SJCRH30 (cell line): ENCODE measurements at regions not wholly inside any gene's neighbourhood (a gene's known extent, or its start where the extent isn't known, plus 50 kb on each side); places are given as distances from the start of the nearest gene placed in this dataset.

Experiments
- DNase-seq, 2 experiments: peaks; one replicate each; pipeline ENCODE4 v3.0.0-alpha.2; 2015 to 2020
- H3K27ac ChIP-seq: fragments of 250-450 bp; sonication (Bioruptor Pico); 2 replicates; pipeline ENCODE4 v1.5.1; 2020; ENCODE audit warnings: mild to moderate bottlenecking, moderate library complexity
- H3K27me3 ChIP-seq: fragments of 250-450 bp; sonication (Bioruptor Pico); 2 replicates; pipeline ENCODE4 v1.5.1; 2020; ENCODE audit warnings: mild to moderate bottlenecking, moderate library complexity
- H3K36me3 ChIP-seq: fragments of 250-450 bp; sonication (Bioruptor Pico); 2 replicates; pipeline ENCODE4 v1.5.1; 2020; ENCODE audit warnings: mild to moderate bottlenecking, moderate library complexity
- H3K4me1 ChIP-seq: fragments of 250-450 bp; sonication (Bioruptor Pico); 2 replicates; pipeline ENCODE4 v1.5.1; 2020; ENCODE audit warnings: mild to moderate bottlenecking, moderate library complexity
- H3K4me3 ChIP-seq: fragments of 250-450 bp; sonication (Bioruptor Pico); 2 replicates; pipeline ENCODE4 v1.5.1; 2020; ENCODE audit warnings: mild to moderate bottlenecking, moderate library complexity
- H3K9me3 ChIP-seq: fragments of 250-450 bp; sonication (Bioruptor Pico); replicated peaks from 2 replicates; pipeline ENCODE4 v1.5.1; 2020; ENCODE audit warnings: mild to moderate bottlenecking, moderate library complexity

DNA sequence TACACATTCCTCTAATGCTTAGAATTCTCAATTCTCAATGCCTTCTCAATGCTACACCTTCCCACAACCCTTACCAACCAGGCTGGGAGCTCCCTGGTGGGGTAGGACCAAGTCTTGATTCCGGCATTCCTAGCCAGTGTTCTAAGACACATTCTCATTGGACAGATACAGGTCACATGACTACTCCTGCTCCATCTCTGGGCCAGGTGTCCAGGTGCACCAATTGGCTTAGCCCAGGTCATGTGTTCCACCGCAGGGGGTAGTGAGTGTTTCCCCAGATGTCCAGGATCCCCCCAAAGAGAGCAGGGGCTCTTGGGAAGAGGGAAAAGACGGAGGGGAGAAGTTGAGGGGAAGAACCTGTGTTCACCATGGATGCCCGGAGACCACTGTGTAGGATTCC lies 58.7 kb upstream of the MLN start:
- Histone ChIP-seq H3K36me3 (no peaks in the 10 kb centered on the region), H3K4me1 (peaks cover 3% of the 10 kb centered on the region; the same call in 1 of the 2 replicates), H3K9me3 (no peaks in the 10 kb centered on the region), H3K4me3 (no peak overlapping the region), H3K27me3 (no peaks in the 10 kb centered on the region), H3K27ac (no peak overlapping the region)
- DNase-seq: no peak

DNA sequence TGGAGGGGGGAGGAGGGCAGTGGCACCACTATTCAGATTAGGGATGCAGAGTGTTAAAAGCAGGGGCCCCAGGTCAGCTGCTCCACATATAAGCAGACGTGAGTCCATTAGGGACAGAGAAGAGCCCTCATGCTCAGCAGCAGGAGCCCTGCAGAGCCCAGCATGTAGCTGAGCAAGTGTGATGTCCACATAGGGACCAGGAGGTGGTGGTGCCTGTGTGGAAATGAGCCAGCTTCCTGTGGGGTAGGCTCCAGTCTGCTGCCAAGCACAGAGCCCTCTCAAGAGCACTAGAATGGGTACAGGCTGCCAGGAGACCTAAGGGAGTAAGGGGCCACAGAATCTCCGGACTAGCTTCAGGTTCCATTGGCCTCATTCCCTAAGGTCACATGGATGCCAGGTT lies 57.9 kb upstream of the MLN start:
- Histone ChIP-seq H3K27ac (no peak overlapping the region), H3K4me1 (peaks cover 3% of the 10 kb centered on the region; the same call in 1 of the 2 replicates), H3K36me3 (no peaks in the 10 kb centered on the region), H3K4me3 (no peak overlapping the region), H3K27me3 (no peaks in the 10 kb centered on the region; the same call in 1 of the 2 replicates), H3K9me3 (no peaks in the 10 kb centered on the region)
- no peak for DNase-seq

DNA sequence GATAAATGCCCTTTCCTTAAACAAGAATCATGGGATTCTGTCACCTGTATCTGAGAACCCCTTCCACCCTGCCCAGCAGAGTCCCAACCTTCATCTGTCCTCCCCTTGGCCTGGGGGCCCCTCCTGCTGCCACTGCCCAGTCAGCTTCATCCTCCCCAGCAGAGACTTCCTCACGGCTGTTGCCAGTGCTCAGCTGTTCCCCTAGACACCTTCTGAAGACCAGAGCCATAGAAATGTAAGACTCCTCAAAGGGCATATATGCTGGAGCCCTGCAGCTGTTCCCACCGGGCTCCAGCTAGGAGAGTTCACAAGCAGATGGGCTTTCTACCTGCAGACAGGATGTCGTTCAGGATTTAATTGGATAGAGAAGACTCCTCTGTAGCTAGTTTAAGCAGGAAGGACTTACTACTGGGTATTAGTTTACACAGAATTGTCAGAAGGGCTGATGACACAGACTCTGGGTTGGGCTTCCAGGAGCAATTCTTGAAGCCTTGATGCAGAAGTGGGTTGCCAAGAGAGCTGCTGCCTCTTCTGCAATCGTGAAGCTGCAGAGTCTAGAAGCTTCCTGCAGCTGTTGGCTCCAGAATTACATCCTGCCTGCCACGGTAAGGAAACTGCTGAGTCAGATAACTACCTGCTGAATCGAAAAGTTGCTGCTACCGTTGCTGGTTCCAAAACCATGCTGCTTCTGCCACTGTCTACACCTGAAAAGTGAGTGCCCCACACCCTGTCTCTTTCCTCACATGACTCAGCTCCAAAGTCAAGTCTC lies 57.1 kb upstream of the MLN start:
- DNase-seq: peak; percentile 35 to 51
- H3K4me1 ChIP-seq: peaks cover 3% of the 10 kb centered on the region; the same call in 1 of the 2 replicates
- H3K36me3 ChIP-seq: no peaks in the 10 kb centered on the region
- H3K27ac ChIP-seq: no peak overlapping the region
- H3K9me3 ChIP-seq: no peaks in the 10 kb centered on the region
- H3K4me3 ChIP-seq: no peak overlapping the region
- H3K27me3 ChIP-seq: peaks cover 5% of the 10 kb centered on the region; the same call in 1 of the 2 replicates

DNA sequence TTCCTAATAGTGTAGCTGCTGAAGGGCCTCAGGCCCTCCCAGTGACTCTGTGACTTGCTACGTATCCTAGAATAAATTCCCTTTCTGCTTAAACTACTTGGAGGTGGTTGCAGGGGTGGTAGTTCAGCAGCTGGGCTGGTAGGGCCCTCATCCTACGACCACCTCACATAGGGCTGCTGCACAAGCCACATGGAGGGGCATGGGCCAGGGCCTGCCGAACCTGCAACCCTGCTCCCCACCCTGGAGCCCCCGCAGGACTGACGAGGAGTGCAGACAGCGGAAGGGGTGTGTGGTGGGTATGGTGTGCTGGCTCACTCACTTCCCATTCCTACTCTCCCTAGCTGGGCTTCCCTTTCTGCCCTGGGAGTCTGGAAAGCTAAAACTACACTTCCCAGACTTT lies 56.2 kb upstream of the MLN start:
- H3K9me3 ChIP-seq: no peaks in the 10 kb centered on the region
- H3K27me3 ChIP-seq: peaks cover 14% of the 10 kb centered on the region
- peaks cover 6% of the 10 kb centered on the region; the same call in 1 of the 2 replicates for H3K4me1 ChIP-seq
- no peak for DNase-seq
- H3K36me3 ChIP-seq: no peaks in the 10 kb centered on the region
- no peak overlapping the region for H3K27ac ChIP-seq
- H3K4me3 ChIP-seq: no peak overlapping the region

DNA sequence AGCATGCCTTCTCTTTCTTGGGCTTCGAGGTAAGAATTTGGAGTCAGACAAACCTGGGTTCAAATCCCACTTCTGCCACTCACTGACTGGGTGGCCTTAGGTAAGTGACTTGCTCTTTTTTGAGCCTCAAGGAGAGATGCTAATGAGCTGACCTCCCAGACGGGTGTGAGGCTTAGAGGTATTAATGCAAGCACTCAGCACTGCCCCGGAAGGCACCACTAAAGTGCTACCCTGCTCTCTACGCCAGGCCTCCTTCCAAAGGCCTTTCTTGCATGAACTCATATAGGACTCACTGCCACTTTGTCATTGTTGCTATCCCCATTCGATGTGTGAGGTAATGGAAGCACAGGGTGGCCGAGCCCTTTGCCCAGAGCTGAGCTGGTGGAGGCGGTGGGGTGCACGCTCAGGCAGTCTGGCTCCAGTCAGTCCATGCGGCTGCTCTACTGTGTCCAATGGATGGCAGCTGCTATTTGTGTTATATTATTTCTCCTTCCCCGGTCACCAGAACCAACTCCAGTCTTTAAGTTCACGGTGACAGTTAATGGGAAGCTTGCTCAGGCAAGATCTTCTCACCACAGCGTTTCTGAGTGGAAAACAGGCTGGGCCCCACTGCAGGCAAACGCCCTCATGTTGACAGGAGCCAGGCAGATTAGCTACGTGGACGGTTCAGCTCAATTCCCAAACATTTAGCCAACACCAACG lies 55.2 kb upstream of the MLN start:
- peaks cover 15% of the 10 kb centered on the region for H3K4me1 ChIP-seq

DNA sequence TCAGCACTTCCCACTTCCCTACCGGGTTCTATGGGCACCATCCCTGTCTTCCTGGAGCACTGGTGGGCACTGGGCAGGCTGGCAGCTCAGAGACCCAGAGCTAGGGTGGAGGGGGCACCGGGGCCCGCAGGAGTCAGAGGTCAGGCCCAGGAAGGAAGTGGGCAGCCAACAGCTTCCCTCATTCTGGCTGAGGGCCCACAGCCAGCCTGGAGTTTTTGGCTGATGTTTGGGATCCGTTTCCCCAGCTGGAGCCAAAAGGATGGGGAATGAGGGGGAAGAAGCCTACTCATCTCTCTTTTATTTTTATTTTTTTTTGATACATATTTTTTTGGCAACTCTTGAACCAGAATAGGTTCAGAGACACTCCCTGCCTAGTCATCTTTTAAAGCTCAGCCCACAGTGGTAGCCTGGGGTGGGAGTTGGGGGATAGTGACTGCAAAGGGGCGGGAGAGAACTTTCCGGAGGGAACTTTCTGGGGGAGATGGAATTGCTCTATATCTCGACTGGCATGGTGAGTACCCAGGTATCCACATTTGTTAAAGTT lies 54.2 kb upstream of the MLN start:
- no peaks in the 10 kb centered on the region for H3K9me3 ChIP-seq
- no peak for DNase-seq
- H3K27ac ChIP-seq: no peak overlapping the region
- peaks cover 22% of the 10 kb centered on the region for H3K27me3 ChIP-seq
- no peaks in the 10 kb centered on the region for H3K36me3 ChIP-seq
- H3K4me1 ChIP-seq: peaks cover 15% of the 10 kb centered on the region
- H3K4me3 ChIP-seq: no peak overlapping the region

More for the DNA sequence above, 55.2 kb upstream of the MLN start:
- H3K36me3 ChIP-seq: no peaks in the 10 kb centered on the region
- DNase-seq: no peak
- H3K4me3 ChIP-seq: no peak overlapping the region
- H3K27ac ChIP-seq: no peak overlapping the region
- peaks cover 17% of the 10 kb centered on the region for H3K27me3 ChIP-seq
- H3K9me3 ChIP-seq: no peaks in the 10 kb centered on the region

DNA sequence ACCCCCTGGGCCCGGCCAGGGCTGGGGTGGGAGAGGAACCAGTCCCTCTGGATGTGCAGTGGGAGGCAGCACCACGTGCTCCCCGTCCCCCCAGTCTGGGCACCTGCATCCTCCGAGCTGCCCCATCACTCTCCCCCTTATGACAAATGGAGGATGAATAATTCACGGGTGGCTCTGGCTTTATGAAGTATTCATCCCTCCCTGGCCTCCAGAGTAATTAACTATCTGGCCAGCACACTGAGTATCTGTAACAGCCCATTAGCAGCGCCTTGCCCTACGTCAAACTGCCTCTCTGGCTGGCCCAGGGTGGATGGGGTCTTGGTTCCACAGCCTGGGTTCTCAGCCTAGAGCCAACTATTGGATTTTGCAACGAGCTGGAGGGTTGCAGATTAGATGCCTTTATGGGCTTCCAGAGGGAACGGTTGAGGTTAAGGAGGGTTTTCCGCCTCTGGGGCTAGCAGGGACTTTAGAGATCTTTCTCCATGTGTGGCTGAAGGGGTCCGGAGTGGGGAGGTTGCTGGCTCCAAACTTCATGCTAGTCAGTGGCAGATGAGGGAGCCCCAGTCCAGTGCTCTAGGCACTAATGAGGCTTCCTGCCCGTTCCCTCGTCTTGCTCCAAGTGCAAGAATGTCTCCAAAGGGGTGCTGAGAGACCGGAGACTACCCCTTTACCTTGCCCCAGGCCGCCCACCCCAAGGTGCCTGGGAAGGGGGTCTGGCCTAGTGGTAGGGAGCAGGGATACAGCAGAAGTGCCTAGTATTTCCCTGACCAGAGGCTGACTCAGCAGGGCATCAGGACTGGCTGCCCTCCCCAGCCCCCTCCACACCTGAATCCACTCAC lies 53.5 kb upstream of the MLN start:
- DNase-seq: no peak
- H3K4me1 ChIP-seq: peaks cover 15% of the 10 kb centered on the region
- no peaks in the 10 kb centered on the region for H3K9me3 ChIP-seq
- no peaks in the 10 kb centered on the region for H3K36me3 ChIP-seq
- peaks cover 22% of the 10 kb centered on the region for H3K27me3 ChIP-seq
- no peak overlapping the region for H3K4me3 ChIP-seq
- no peak overlapping the region for H3K27ac ChIP-seq

DNA sequence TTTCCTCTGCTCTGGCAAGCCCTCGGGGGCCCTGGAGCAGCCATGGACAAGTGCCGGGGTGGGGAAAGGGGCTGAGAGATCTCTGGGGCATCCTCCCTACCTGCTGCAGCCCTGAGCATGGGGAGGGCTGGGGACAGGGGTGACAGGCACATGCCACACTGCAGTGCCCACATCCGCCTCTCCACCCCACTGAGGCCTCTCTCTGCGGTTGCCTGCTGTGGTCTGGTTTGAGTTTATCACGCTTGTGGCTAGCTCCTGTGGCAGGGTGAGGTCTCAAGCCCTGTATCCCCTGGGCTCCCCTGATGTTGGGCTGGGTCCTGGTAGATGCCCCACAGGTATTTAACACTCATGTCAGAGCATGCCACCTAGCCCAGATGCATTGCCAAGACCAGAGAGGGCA lies 52.9 kb upstream of the MLN start:
- H3K36me3 ChIP-seq: no peaks in the 10 kb centered on the region
- no peak overlapping the region for H3K4me3 ChIP-seq
- DNase-seq: no peak
- H3K27ac ChIP-seq: no peak overlapping the region
- peaks cover 15% of the 10 kb centered on the region for H3K4me1 ChIP-seq
- H3K27me3 ChIP-seq: peaks cover 22% of the 10 kb centered on the region
- no peaks in the 10 kb centered on the region for H3K9me3 ChIP-seq

DNA sequence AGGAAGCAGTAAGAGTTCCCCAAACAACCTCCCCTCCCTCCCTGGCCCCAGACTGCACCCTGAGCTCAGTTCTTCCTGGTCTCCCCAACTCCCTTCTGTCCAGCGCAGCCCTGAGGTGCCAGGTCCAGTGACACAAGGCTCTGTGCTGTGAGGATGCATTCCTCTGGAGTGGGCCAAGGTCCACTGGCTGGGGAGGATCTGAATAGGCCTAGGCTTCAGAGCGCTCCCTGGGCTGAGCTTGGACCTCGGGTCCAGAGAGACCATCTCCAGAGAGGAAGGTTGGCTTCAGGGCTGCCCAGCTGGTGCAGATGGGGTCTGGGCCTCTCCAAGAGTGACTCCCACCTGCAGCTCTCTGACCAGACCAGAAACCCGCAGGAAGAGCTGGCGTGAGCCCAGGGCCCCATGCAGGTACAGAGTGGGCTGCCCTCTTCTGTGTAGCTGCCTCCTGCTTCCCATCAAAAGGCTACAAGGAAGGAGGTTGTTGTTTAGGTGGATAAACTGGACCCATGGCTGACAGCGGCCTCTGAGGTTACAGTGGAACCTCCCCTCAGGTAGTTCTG lies 52.3 kb upstream of the MLN start:
- peaks cover 22% of the 10 kb centered on the region for H3K27me3 ChIP-seq
- H3K4me3 ChIP-seq: no peak overlapping the region
- H3K4me1 ChIP-seq: peaks cover 15% of the 10 kb centered on the region
- no peak for DNase-seq
- no peaks in the 10 kb centered on the region for H3K36me3 ChIP-seq
- H3K9me3 ChIP-seq: no peaks in the 10 kb centered on the region
- no peak overlapping the region for H3K27ac ChIP-seq

DNA sequence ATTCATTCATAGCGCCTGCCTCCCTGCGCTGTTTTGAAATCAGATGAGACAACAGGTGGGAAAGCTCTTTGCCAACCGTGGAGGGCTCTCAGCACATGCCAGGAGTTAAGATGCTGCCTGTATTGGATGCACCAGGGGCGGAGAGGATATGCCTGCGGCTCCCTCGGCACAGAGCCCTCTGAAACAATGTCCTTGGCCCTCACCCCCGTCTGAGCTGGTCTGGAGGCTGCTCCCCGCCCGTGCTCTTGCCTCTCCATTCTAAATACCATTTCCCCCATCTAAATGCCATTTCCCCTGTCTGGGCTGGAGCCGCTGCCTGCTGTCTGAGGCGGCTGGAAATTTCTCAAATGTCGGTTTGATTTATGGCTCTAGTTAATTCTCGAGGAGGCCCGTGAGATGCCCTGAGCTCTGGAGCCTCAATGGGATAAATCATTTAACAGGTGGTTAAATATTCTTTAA lies 50.8 kb upstream of the MLN start:
- H3K27me3 ChIP-seq: peaks cover 22% of the 10 kb centered on the region

DNA sequence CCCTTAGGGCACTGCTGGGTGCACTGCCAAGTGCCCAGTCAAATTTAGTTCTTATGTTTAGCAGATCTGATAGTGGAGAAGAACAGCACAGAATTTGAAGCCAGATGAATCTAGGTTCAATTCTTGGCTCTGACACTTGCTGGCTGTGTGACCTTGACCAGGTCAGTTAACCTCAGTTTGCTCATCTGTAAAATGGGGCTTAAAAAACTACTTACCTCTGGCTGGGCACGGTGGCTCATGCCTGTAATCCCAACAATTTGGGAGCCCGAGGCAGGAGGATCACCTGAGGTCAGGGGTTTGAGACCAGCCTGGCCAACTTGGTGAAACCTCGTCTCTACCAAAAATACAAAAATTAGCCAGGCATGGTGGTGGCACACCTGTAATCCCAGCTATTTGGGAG lies 49.9 kb upstream of the MLN start:
- Histone ChIP-seq H3K9me3 (no peaks in the 10 kb centered on the region), H3K4me1 (peaks cover 15% of the 10 kb centered on the region), H3K27me3 (peaks cover 22% of the 10 kb centered on the region), H3K4me3 (no peak overlapping the region), H3K27ac (no peak overlapping the region), H3K36me3 (no peaks in the 10 kb centered on the region)
- DNase-seq: no peak

More for the DNA sequence above, 50.8 kb upstream of the MLN start:
- H3K4me1 ChIP-seq: peaks cover 15% of the 10 kb centered on the region
- H3K36me3 ChIP-seq: no peaks in the 10 kb centered on the region
- peak; percentile 37 to 62 for DNase-seq
- no peak overlapping the region for H3K4me3 ChIP-seq
- no peaks in the 10 kb centered on the region for H3K9me3 ChIP-seq
- no peak overlapping the region for H3K27ac ChIP-seq
